IMR-90 (cell line): ENCODE measurements at regions not wholly inside any gene's neighbourhood (a gene's known extent, or its start where the extent isn't known, plus 50 kb on each side); places are given as distances from the start of the nearest gene placed in this dataset. TPM values are rescaled to one million over a fixed set of nuclear protein-coding genes. Genes with fewer than 3 reads are reported as not detected.

Source experiments
- ATAC-seq: fragments of 200-7000 bp; cut with Tn5 transposase; 2 replicates; pipeline ENCODE4 v1.9.1; 2020; ENCODE audit warnings: low read depth, mild to moderate bottlenecking, moderate library complexity
- BruUV-seq: library from RNA; stranded (reverse); fragments of 400-500 nt; replicated peaks from 2 replicates; lab custom pipeline; 2021; lab: Mats Ljungman, UMichigan
- CTCF ChIA-PET: fragments of 300-600 bp; formaldehyde crosslinking; extraction: SDS; loops from one replicate; lab custom pipeline; 2021; ENCODE audit warnings: antibody characterized with exemption; lab: Yijun Ruan, JAX
- POLR2A ChIA-PET: fragments of 300-600 bp; sonication (Branson Sonifier 250); formaldehyde crosslinking; loops from one replicate; lab custom pipeline; 2022; ENCODE audit warnings: antibody characterized with exemption; ENCODE audit not compliant: unreplicated experiment; lab: Charles Lee
- DNase-seq: peaks from one replicate; pipeline ENCODE4 v3.0.0; 2013
- H2AFZ ChIP-seq: replicated peaks from 2 replicates; pipeline ENCODE3; 2013; ENCODE audit warnings: low read length, mild to moderate bottlenecking; ENCODE audit not compliant: poor library complexity
- H2AK5ac ChIP-seq: 2 replicates; pipeline ENCODE4 v1.6.1; 2013; ENCODE audit warnings: low read depth, low read length, inconsistent platforms
- H2AK9ac ChIP-seq: replicated peaks from 2 replicates; pipeline ENCODE3; 2013; ENCODE audit warnings: mild to moderate bottlenecking, low read depth, low read length, moderate library complexity; ENCODE audit not compliant: poor library complexity
- H2BK120ac ChIP-seq: 2 replicates; pipeline ENCODE4 v1.6.1; 2013; ENCODE audit warnings: low read depth, low read length, inconsistent platforms
- H2BK15ac ChIP-seq: 3 replicates; pipeline ENCODE4 v1.6.1; 2013; ENCODE audit warnings: low read depth, low read length, inconsistent platforms
- H2BK20ac ChIP-seq: 2 replicates; pipeline ENCODE4 v1.6.1; 2013; ENCODE audit warnings: low read depth, mild to moderate bottlenecking, inconsistent platforms, low read length, moderate library complexity
- H2BK5ac ChIP-seq: 2 replicates; pipeline ENCODE4 v1.6.1; 2013; ENCODE audit warnings: mild to moderate bottlenecking, low read depth, low read length, inconsistent platforms; ENCODE audit not compliant: poor library complexity, severe bottlenecking
- H3K14ac ChIP-seq: replicated peaks from 2 replicates; pipeline ENCODE4 v1.6.1; 2013; ENCODE audit warnings: low read depth, low read length, inconsistent platforms
- H3K18ac ChIP-seq: 2 replicates; pipeline ENCODE4 v1.6.1; 2013; ENCODE audit warnings: low read depth, low read length, control low read depth
- H3K23ac ChIP-seq: 2 replicates; pipeline ENCODE4 v1.6.1; 2013; ENCODE audit warnings: low read depth, low read length, inconsistent platforms
- H3K27ac ChIP-seq: 2 replicates; pipeline ENCODE4 v1.5.1; 2013; ENCODE audit warnings: mild to moderate bottlenecking, control low read depth, low read length; ENCODE audit not compliant: insufficient read depth
- H3K27me3 ChIP-seq: 2 replicates; pipeline ENCODE4 v1.6.1; 2013; ENCODE audit warnings: low read length; ENCODE audit not compliant: control insufficient read depth, insufficient read depth
- H3K36me3 ChIP-seq: 2 replicates; pipeline ENCODE4 v1.6.1; 2013; ENCODE audit warnings: low read length, mixed read lengths; ENCODE audit not compliant: control insufficient read depth, insufficient read depth
- H3K4ac ChIP-seq: 2 replicates; pipeline ENCODE4 v1.6.1; 2013; ENCODE audit warnings: low read depth, low read length, inconsistent platforms
- H3K4me1 ChIP-seq: 2 replicates; pipeline ENCODE4 v1.6.1; 2013; ENCODE audit warnings: low read length, mixed read lengths; ENCODE audit not compliant: control insufficient read depth, insufficient read depth
- H3K4me2 ChIP-seq: 2 replicates; pipeline ENCODE4 v1.6.1; 2013; ENCODE audit warnings: low read depth, mild to moderate bottlenecking, control low read depth, low read length, moderate library complexity
- H3K4me3 ChIP-seq: 2 replicates; pipeline ENCODE4 v1.5.1; 2013; ENCODE audit warnings: low read depth, mild to moderate bottlenecking, control low read depth, low read length, moderate library complexity; ENCODE audit not compliant: insufficient read depth
- H3K56ac ChIP-seq: 2 replicates; pipeline ENCODE4 v1.6.1; 2013; ENCODE audit warnings: low read length, inconsistent platforms; ENCODE audit not compliant: insufficient read depth; ENCODE audit errors: extremely low read depth
- H3K79me1 ChIP-seq, 2 experiments: 2 replicates each; pipeline ENCODE4 v1.6.1; 2013; ENCODE audit warnings: low read length in 2 of 2, inconsistent platforms in 1 of 2, low read depth in 1 of 2
- H3K9ac ChIP-seq: 2 replicates; pipeline ENCODE4 v1.6.1; 2013; ENCODE audit warnings: low read depth, low read length, control low read depth
- H3K9me1 ChIP-seq: 2 replicates; pipeline ENCODE4 v1.6.1; 2013; ENCODE audit warnings: low read length, inconsistent platforms; ENCODE audit not compliant: insufficient read depth
- H3K9me3 ChIP-seq: 2 replicates; pipeline ENCODE4 v1.6.1; 2013; ENCODE audit warnings: low read length; ENCODE audit not compliant: control insufficient read depth, insufficient read depth
- H4K20me1 ChIP-seq: 2 replicates; pipeline ENCODE4 v1.6.1; 2013; ENCODE audit warnings: low read length, inconsistent platforms; ENCODE audit not compliant: insufficient read depth
- H4K5ac ChIP-seq: 2 replicates; pipeline ENCODE4 v1.6.1; 2013; ENCODE audit warnings: mild to moderate bottlenecking, low read depth, low read length, control low read depth
- H4K8ac ChIP-seq, 2 experiments: 2 replicates each; pipeline ENCODE4 v1.6.1; 2013; ENCODE audit warnings: low read depth in 2 of 2, low read length in 2 of 2, control low read depth in 1 of 2, inconsistent platforms in 1 of 2
- H4K91ac ChIP-seq: 2 replicates; pipeline ENCODE4 v1.6.1; 2013; ENCODE audit warnings: low read depth, low read length, inconsistent platforms; ENCODE audit not compliant: insufficient read depth
- BHLHE40 ChIP-seq: fragments of 150-350 bp; IDR thresholded peaks from 2 replicates; pipeline ENCODE4 v1.6.1; 2016; ENCODE audit warnings: mild to moderate bottlenecking, low read depth, low read length
- FOS ChIP-seq: fragments of 150-350 bp; IDR thresholded peaks from 2 replicates; pipeline ENCODE4 v1.6.1; 2016; ENCODE audit warnings: low read depth, low read length
- MAFK ChIP-seq: IDR thresholded peaks from 2 replicates; pipeline ENCODE4 v1.6.1; 2012; ENCODE audit warnings: low read depth, low read length, improper control_type of control experiment
- NFE2L2 ChIP-seq: fragments of 150-350 bp; IDR thresholded peaks from 2 replicates; pipeline ENCODE4 v1.6.1; 2016; ENCODE audit warnings: low read depth, mild to moderate bottlenecking, low read length
- POLR2A ChIP-seq: IDR thresholded peaks from 2 replicates; pipeline ENCODE4 v1.6.1; 2012; ENCODE audit warnings: mild to moderate bottlenecking, low read depth, low read length
- RAD21 ChIP-seq: IDR thresholded peaks from 2 replicates; pipeline ENCODE4 v1.6.1; 2012; ENCODE audit warnings: low read length, improper control_type of control experiment
- RCOR1 ChIP-seq: IDR thresholded peaks from 2 replicates; pipeline ENCODE4 v1.6.1; 2012; ENCODE audit warnings: mild to moderate bottlenecking, low read length, improper control_type of control experiment; ENCODE audit not compliant: insufficient replicate concordance
- WGBS, 2 experiments: methylation state at CpG; one replicate each; pipeline versions ENCODE4 v1.1.5 to v1.1.7; 2013; ENCODE audit warnings: missing lambda C conversion rate in 2 of 2; ENCODE audit not compliant: insufficient read length in 1 of 2; ENCODE audit errors: extremely low coverage in 2 of 2; 5-methylcytosine and 5-hydroxymethylcytosine counted together
- dilution Hi-C: fragments of 300-500 bp; cut with HindIII; formaldehyde crosslinking; loops from one replicate; pipeline ENCODE4 v1.14.3; 2018; ENCODE audit warnings: low sequenced_read_pairs; ENCODE audit not compliant: unreplicated experiment
- in situ Hi-C: fragments of 300-500 bp; cut with MboI; formaldehyde crosslinking; loops from 3 replicates; pipeline ENCODE4 v1.14.3; 2019; ENCODE audit warnings: low sequenced_read_pairs, inconsistent platforms, mixed read lengths
- intact Hi-C: fragments of 100-400 bp; cut with micrococcal nuclease; formaldehyde crosslinking; loops from 2 replicates; pipeline ENCODE4 v1.10.0; 2022
- microRNA-seq, 2 experiments: library from miRNA; stranded (forward) in 1 of 2; unstranded in 1 of 2; fragments of 10-50 nt in 1 of 2; fragments of <30 nt in 1 of 2; gene quantifications in 1 of 2; microRNA quantifications in 1 of 2; one replicate each; pipeline versions ENCODE3 to v1.1.0; 2013 to 2020; ENCODE audit not compliant: insufficient read depth in 1 of 2, insufficient read length in 1 of 2, unreplicated experiment in 1 of 2
- small RNA-seq, 5 experiments: library from RNA; depleted of rRNA; stranded (forward); fragments of <200 nt; gene quantifications; one replicate each; pipeline ENCODE3, GENCODE V24; 2012

- WGBS, 2 experiments, result no CpG with 5 or more reads among the region's 2 CpGs
- Histone ChIP-seq H3K9me1 (no peaks in the 10 kb centered on the region; the same call in 1 of the 2 replicates), H3K4ac (no peak overlapping the region), H3K27me3 (peaks cover 4% of the 10 kb centered on the region; the same call in 1 of the 2 replicates), H4K5ac (no peak overlapping the region), H2BK120ac (no peak overlapping the region), H3K4me2 (no peak overlapping the region), H3K14ac (no peak overlapping the region), H2BK15ac (no peak overlapping the region), H3K23ac (no peak overlapping the region), H3K4me3 (no peak overlapping the region), H2AFZ (no peak overlapping the region), H3K79me1 (no peaks in the 10 kb centered on the region), H2BK20ac (no peak overlapping the region), H3K56ac (no peak overlapping the region), H4K8ac (no peak overlapping the region), H4K20me1 (no peaks in the 10 kb centered on the region), H4K91ac (no peak overlapping the region), H3K4me1 (no peaks in the 10 kb centered on the region; the same call in 1 of the 2 replicates), H2BK5ac (no peak overlapping the region), H3K36me3 (no peaks in the 10 kb centered on the region), H3K9me3 (no peaks in the 10 kb centered on the region), H2AK9ac (no peak overlapping the region), H2AK5ac (no peak overlapping the region), H3K9ac (no peak overlapping the region), H3K18ac (no peak overlapping the region), H3K27ac (no peak overlapping the region)
- ChIA-PET CTCF (no interaction called here), POLR2A (no interaction called here)
- no peak for TF ChIP-seq POLR2A
- TF ChIP-seq RAD21, result no peak
- TF ChIP-seq FOS, result no peak
- TF ChIP-seq NFE2L2, result no peak
- no peak for TF ChIP-seq MAFK
- TF ChIP-seq RCOR1, result no peak
- TF ChIP-seq BHLHE40, result no peak
- BruUV-seq, result no TSS peak
- no peak for DNase-seq
- intact Hi-C loops (no loop called here), dilution Hi-C loops (no loop called here), in situ Hi-C loops (no loop called here)
- no peak for ATAC-seq
These were observed 274.5 kb downstream of the LMO7 start for GRCh38 chr13:75910591-75910990.

Small RNAs in the stretch of these regions (microRNA-seq; reads per million reads assigned to microRNA genes)
- gene RN7SL571P (ENCODE audit: insufficient read depth, insufficient read length), result not detected

Small RNAs in the stretch of these regions (small RNA-seq; reads per million reads assigned to genes)
- gene RN7SL571P, result 0 reads per million in 5 experiments
